HUES64 (cell line): ENCODE measurements at regions not wholly inside any gene's neighbourhood (a gene's known extent, or its start where the extent isn't known, plus 50 kb on each side); places are given as distances from the start of the nearest gene placed in this dataset.

Source experiments
- H3K27ac ChIP-seq: 2 replicates; pipeline ENCODE4 v1.7.0; 2013; ENCODE audit warnings: low read depth, low read length, inconsistent platforms
- H3K27me3 ChIP-seq: 2 replicates; pipeline ENCODE4 v1.6.1; 2013; ENCODE audit warnings: mild to moderate bottlenecking, low read length; ENCODE audit not compliant: insufficient read depth
- H3K36me3 ChIP-seq: 2 replicates; pipeline ENCODE4 v1.6.1; 2013; ENCODE audit warnings: mild to moderate bottlenecking, low read length; ENCODE audit not compliant: insufficient read depth
- H3K4me1 ChIP-seq: 2 replicates; pipeline ENCODE4 v1.6.1; 2013; ENCODE audit warnings: mild to moderate bottlenecking, low read length, moderate library complexity; ENCODE audit not compliant: insufficient read depth
- H3K4me3 ChIP-seq: 2 replicates; pipeline ENCODE4 v1.5.1; 2013; ENCODE audit warnings: mild to moderate bottlenecking, low read length, moderate library complexity
- H3K9ac ChIP-seq: 2 replicates; pipeline ENCODE4 v1.6.1; 2013; ENCODE audit warnings: mild to moderate bottlenecking, low read depth, low read length
- H3K9me3 ChIP-seq: 2 replicates; pipeline ENCODE4 v1.6.1; 2013; ENCODE audit warnings: low read depth, low read length; ENCODE audit not compliant: insufficient read depth
- WGBS: fragments of 150-250, 120-280 bp; methylation state at CpG from one replicate; pipeline ENCODE4 v1.1.7; 2013; ENCODE audit warnings: missing lambda C conversion rate; 5-methylcytosine and 5-hydroxymethylcytosine counted together

GRCh38 chr12:77492536-77492935, 338.2 kb upstream of the NAV3 start:
- H3K4me3 ChIP-seq = no peak overlapping the region
- no peak overlapping the region for H3K9ac ChIP-seq
- H3K9me3 ChIP-seq = no peaks in the 10 kb centered on the region
- 93% methylated on average over 4 of the region's 4 CpGs for WGBS
- no peaks in the 10 kb centered on the region for H3K27me3 ChIP-seq
- H3K4me1 ChIP-seq = peaks cover 15% of the 10 kb centered on the region
- no peak overlapping the region for H3K27ac ChIP-seq
- H3K36me3 ChIP-seq = no peaks in the 10 kb centered on the region

- Histone ChIP-seq H3K9ac (no peak overlapping the region), H3K27ac (no peak overlapping the region), H3K9me3 (no peaks in the 10 kb centered on the region), H3K27me3 (no peaks in the 10 kb centered on the region), H3K4me1 (peaks cover 21% of the 10 kb centered on the region), H3K36me3 (no peaks in the 10 kb centered on the region), H3K4me3 (no peak overlapping the region)
- 99% methylated on average over 2 of the region's 4 CpGs for WGBS
Observed at GRCh38 chr12:77489331-77489970, 341.2 kb upstream of the NAV3 start.

GRCh38 chr12:77488041-77488620, 342.6 kb upstream of the NAV3 start:
- WGBS = 93% methylated on average over 2 of the region's 2 CpGs
- Histone ChIP-seq H3K27ac (no peak overlapping the region), H3K4me3 (no peak overlapping the region)

GRCh38 chr12:77486872-77487271, 343.8 kb upstream of the NAV3 start:
- H3K27me3 ChIP-seq = no peaks in the 10 kb centered on the region

More at GRCh38 chr12:77488041-77488620, 342.6 kb upstream of the NAV3 start:
- Histone ChIP-seq H3K4me1 (peaks cover 16% of the 10 kb centered on the region), H3K9ac (no peak overlapping the region), H3K27me3 (no peaks in the 10 kb centered on the region), H3K9me3 (no peaks in the 10 kb centered on the region), H3K36me3 (no peaks in the 10 kb centered on the region)

GRCh38 chr12:77485961-77486854, 344.5 kb upstream of the NAV3 start:
- H3K4me3 ChIP-seq = no peak overlapping the region
- H3K36me3 ChIP-seq = no peaks in the 10 kb centered on the region
- WGBS = 80% methylated on average over 3 of the region's 3 CpGs
- peaks cover 16% of the 10 kb centered on the region for H3K4me1 ChIP-seq
- H3K27ac ChIP-seq = no peak overlapping the region
- no peaks in the 10 kb centered on the region for H3K9me3 ChIP-seq
- no peaks in the 10 kb centered on the region for H3K27me3 ChIP-seq
- no peak overlapping the region for H3K9ac ChIP-seq

More at GRCh38 chr12:77486872-77487271, 343.8 kb upstream of the NAV3 start:
- Histone ChIP-seq H3K4me3 (no peak overlapping the region), H3K4me1 (peaks cover 16% of the 10 kb centered on the region), H3K9ac (no peak overlapping the region), H3K27ac (no peak overlapping the region), H3K9me3 (no peaks in the 10 kb centered on the region), H3K36me3 (no peaks in the 10 kb centered on the region)
- WGBS = 100% methylated on average over 1 of the region's 1 CpG

GRCh38 chr12:77481687-77482086, 349.0 kb upstream of the NAV3 start:
- Histone ChIP-seq H3K36me3 (no peaks in the 10 kb centered on the region), H3K27ac (no peak overlapping the region), H3K4me3 (no peak overlapping the region), H3K4me1 (peaks cover 21% of the 10 kb centered on the region), H3K27me3 (no peaks in the 10 kb centered on the region), H3K9me3 (no peaks in the 10 kb centered on the region), H3K9ac (no peak overlapping the region)
- no CpG with 5 or more reads among the region's 1 CpG for WGBS

GRCh38 chr12:77477907-77478533, 352.7 kb upstream of the NAV3 start:
- Histone ChIP-seq H3K9ac (no peak overlapping the region), H3K27ac (no peak overlapping the region), H3K9me3 (no peaks in the 10 kb centered on the region), H3K27me3 (no peaks in the 10 kb centered on the region), H3K4me3 (no peak overlapping the region), H3K4me1 (peaks cover 13% of the 10 kb centered on the region), H3K36me3 (no peaks in the 10 kb centered on the region)
- no CpG with 5 or more reads among the region's 1 CpG for WGBS

GRCh38 chr12:77471801-77472200, 358.9 kb upstream of the NAV3 start:
- Histone ChIP-seq H3K4me3 (no peak overlapping the region), H3K9me3 (no peaks in the 10 kb centered on the region), H3K27me3 (no peaks in the 10 kb centered on the region), H3K4me1 (no peaks in the 10 kb centered on the region), H3K27ac (no peak overlapping the region), H3K36me3 (no peaks in the 10 kb centered on the region), H3K9ac (no peak overlapping the region)
- WGBS = 100% methylated on average over 1 of the region's 1 CpG

- no peak overlapping the region for H3K9ac ChIP-seq
- H3K4me1 ChIP-seq = no peaks in the 10 kb centered on the region
- H3K4me3 ChIP-seq = no peak overlapping the region
- WGBS = 96% methylated on average over 3 of the region's 3 CpGs
- no peak overlapping the region for H3K27ac ChIP-seq
- no peaks in the 10 kb centered on the region for H3K27me3 ChIP-seq
- no peaks in the 10 kb centered on the region for H3K9me3 ChIP-seq
- H3K36me3 ChIP-seq = no peaks in the 10 kb centered on the region
Observed at GRCh38 chr12:77469578-77470333, 360.9 kb upstream of the NAV3 start.

- H3K9ac ChIP-seq = no peak overlapping the region
- H3K4me3 ChIP-seq = no peak overlapping the region
- no peaks in the 10 kb centered on the region for H3K27me3 ChIP-seq
- no peak overlapping the region for H3K27ac ChIP-seq
- H3K36me3 ChIP-seq = no peaks in the 10 kb centered on the region
- no peaks in the 10 kb centered on the region for H3K9me3 ChIP-seq
- H3K4me1 ChIP-seq = 0 out of 2 replicates have a peak, but pooled peaks cover 6% of the 10 kb centered on the region
Observed at GRCh38 chr12:77442633-77443032, 377.3 kb upstream of the E2F7 start.
